Breast epithelium (tissue), 4 donors: ENCODE measurements at regions not wholly inside any gene's neighbourhood (a gene's known extent, or its start where the extent isn't known, plus 50 kb on each side); places are given as distances from the start of the nearest gene placed in this dataset.

Source experiments
- DNase-seq, 2 donors: peaks; one replicate each; pipeline ENCODE4 v3.0.0-alpha.2; 2019; ENCODE audit warnings: low spot score in 2 of 2
- H3K27ac ChIP-seq, 2 donors: fragments of 200-600 bp; sonication (generic) in 1 of 2; one replicate each; pipeline ENCODE4 v1.5.1; 2016 to 2019; ENCODE audit warnings: mild to moderate bottlenecking in 1 of 2
- H3K27me3 ChIP-seq, 2 donors: fragments of 200-600 bp; sonication (generic) in 1 of 2; one replicate each; pipeline versions ENCODE4 v1.5.1 to v1.6.0; 2017 to 2019; ENCODE audit warnings: control low read depth in 1 of 2, mild to moderate bottlenecking in 1 of 2
- H3K36me3 ChIP-seq: fragments of 200-600 bp; one replicate; pipeline ENCODE4 v1.5.1; 2019
- H3K4me1 ChIP-seq, 2 donors: fragments of 200-600 bp; sonication (generic); one replicate each; pipeline ENCODE4 v1.5.1; 2016 to 2019; ENCODE audit warnings: control low read depth in 1 of 2
- H3K4me3 ChIP-seq, 3 donors: fragments of 200-600 bp; sonication (generic); 1 replicate in 2 of 3; 2 replicates in 1 of 3; pipeline ENCODE4 v1.5.1; 2016 to 2019; ENCODE audit warnings: mild to moderate bottlenecking in 3 of 3, moderate library complexity in 2 of 3
- H3K9me3 ChIP-seq, 2 donors: fragments of 200-600 bp; sonication (generic) in 1 of 2; one replicate each; pipeline ENCODE4 v1.5.1; 2016 to 2019; ENCODE audit warnings: control low read depth in 1 of 2
- POLR2A ChIP-seq: fragments of 450-650 bp; IDR thresholded peaks from one replicate; pipeline ENCODE4 v1.6.1; 2016; ENCODE audit warnings: antibody characterized with exemption, mild to moderate bottlenecking, moderate library complexity
- POLR2AphosphoS5 ChIP-seq, 3 donors: sonication (generic); formaldehyde crosslinking; IDR thresholded peaks; one replicate each; pipeline ENCODE4 v1.6.1; 2017; ENCODE audit warnings: antibody characterized with exemption in 3 of 3
- intact Hi-C: fragments of 100-400 bp; cut with DNase I; formaldehyde crosslinking; loops from one replicate; pipeline ENCODE4 v1.15.1; 2023; ENCODE audit warnings: low total_unique reads
- TF ChIP-seq, protein P1 (sequence below), 3 donors: fragments of 450-650 bp; IDR thresholded peaks; one replicate each; pipeline ENCODE4 v1.5.1; 2016 to 2017; ENCODE audit warnings: antibody characterized with exemption in 3 of 3, mild to moderate bottlenecking in 3 of 3, moderate library complexity in 3 of 3

DNA sequence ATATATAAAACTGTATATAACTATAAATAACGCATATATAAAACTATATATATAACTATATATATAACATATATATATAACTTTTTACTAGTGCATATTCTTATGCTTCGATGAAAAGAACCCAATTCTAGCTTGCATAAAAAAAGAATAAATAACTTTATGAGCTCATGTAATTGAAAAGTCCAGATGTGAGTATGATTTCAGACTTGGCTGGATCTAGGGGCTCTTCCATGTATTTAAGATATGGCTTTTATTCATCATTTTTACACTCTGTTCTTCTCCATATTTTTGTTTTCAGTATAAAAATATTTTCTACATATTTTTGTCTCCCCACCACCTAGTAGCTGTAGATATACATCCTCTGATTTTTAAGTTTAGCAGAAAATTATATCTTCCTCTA, 417.5 kb downstream of the CDH11 start:
- no peaks in the 10 kb centered on the region for H3K36me3 ChIP-seq
- DNase-seq, result no peak
- intact Hi-C loops, result no loop called here
- no peak for TF ChIP-seq POLR2A
- TF ChIP-seq, protein P1, sequence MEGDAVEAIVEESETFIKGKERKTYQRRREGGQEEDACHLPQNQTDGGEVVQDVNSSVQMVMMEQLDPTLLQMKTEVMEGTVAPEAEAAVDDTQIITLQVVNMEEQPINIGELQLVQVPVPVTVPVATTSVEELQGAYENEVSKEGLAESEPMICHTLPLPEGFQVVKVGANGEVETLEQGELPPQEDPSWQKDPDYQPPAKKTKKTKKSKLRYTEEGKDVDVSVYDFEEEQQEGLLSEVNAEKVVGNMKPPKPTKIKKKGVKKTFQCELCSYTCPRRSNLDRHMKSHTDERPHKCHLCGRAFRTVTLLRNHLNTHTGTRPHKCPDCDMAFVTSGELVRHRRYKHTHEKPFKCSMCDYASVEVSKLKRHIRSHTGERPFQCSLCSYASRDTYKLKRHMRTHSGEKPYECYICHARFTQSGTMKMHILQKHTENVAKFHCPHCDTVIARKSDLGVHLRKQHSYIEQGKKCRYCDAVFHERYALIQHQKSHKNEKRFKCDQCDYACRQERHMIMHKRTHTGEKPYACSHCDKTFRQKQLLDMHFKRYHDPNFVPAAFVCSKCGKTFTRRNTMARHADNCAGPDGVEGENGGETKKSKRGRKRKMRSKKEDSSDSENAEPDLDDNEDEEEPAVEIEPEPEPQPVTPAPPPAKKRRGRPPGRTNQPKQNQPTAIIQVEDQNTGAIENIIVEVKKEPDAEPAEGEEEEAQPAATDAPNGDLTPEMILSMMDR (IDR thresholded peaks at IDR 0.05), result no peak
- no peak for TF ChIP-seq POLR2AphosphoS5 (IDR thresholded peaks at IDR 0.05)
- no peaks in the 10 kb centered on the region for H3K9me3 ChIP-seq
- H3K27ac ChIP-seq, result no peak overlapping the region
- H3K27me3 ChIP-seq, result no peaks in the 10 kb centered on the region
- no peaks in the 10 kb centered on the region for H3K4me1 ChIP-seq
- H3K4me3 ChIP-seq, result no peak overlapping the region

DNA sequence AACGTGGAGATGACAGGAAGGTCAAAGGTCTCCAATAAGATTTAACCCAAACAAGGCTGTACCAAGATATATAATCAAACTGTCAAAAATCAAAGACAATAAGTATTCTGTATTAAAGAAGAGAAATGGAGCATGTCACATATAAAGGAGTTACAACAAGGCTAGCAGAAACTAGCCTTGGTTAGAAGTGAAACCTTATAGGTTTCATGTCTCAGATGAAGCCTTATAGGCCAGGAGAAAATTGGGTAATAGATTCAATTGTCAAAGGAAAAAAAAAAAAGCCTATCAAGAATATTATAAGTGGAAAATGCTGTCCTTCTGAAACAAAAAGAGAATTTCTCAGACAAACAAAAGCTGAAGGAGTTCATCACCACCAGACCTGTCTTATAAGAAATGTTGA, 419.4 kb downstream of the CDH11 start:
- no peak for DNase-seq
- Histone ChIP-seq H3K4me1 (no peaks in the 10 kb centered on the region), H3K4me3 (no peak overlapping the region), H3K27ac (no peak overlapping the region), H3K36me3 (no peaks in the 10 kb centered on the region), H3K27me3 (no peaks in the 10 kb centered on the region), H3K9me3 (no peaks in the 10 kb centered on the region)
- TF ChIP-seq POLR2A (no peak), POLR2AphosphoS5 (IDR thresholded peaks at IDR 0.05) (no peak)
- TF ChIP-seq, protein P1 (IDR thresholded peaks at IDR 0.05), result no peak
- intact Hi-C loops, result no loop called here

DNA sequence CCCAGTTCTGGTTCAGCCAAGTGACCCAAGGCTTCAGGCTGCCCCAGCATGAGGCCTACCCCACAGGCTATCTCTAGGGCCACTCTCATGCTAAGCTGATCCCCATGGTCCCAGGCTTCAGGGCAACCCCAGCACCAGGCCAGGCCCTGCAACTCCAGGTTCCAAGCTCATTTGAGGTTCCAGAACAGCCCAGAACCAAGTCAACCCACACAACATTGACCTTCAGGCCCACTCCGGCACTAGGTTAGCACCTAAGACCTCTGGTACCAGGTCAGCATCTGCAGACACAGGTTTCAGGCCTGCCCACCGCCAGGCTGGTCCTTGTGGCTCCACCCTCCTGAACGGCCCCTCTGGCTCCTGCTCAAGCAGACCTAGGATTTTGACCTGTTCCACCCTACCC, 421.2 kb downstream of the CDH11 start:
- Histone ChIP-seq H3K27ac (no peak overlapping the region), H3K36me3 (no peaks in the 10 kb centered on the region), H3K9me3 (no peaks in the 10 kb centered on the region), H3K27me3 (no peaks in the 10 kb centered on the region), H3K4me1 (no peaks in the 10 kb centered on the region), H3K4me3 (no peak overlapping the region)
- DNase-seq, result no peak
- TF ChIP-seq POLR2AphosphoS5 (IDR thresholded peaks at IDR 0.05) (no peak), POLR2A (no peak)
- TF ChIP-seq, protein P1 (IDR thresholded peaks at IDR 0.05), result no peak
- intact Hi-C loops, result no loop called here

DNA sequence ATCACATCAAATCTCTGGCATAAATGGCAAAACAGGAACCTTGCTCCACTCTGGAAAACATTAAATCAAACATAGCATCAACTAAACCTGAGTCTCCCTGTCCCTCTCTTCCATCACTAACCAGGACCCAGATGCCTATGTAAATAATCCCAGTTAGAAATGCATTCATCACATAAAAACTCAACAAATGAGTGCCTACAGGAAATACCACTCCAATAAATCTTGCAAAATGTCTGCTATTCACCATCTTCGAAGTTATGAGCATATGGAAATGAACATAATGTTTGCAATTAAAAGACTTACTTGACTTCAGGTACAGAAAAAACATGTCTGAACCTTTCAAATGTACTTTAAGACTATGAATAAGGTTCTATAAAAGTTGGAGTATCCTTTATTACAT, 425.0 kb downstream of the CDH11 start:
- H3K4me3 ChIP-seq, result no peak overlapping the region
- H3K9me3 ChIP-seq, result no peaks in the 10 kb centered on the region
- no peak for DNase-seq
- no peaks in the 10 kb centered on the region for H3K36me3 ChIP-seq
- H3K4me1 ChIP-seq, result no peaks in the 10 kb centered on the region
- intact Hi-C loops, result no loop called here
- H3K27ac ChIP-seq, result no peak overlapping the region
- TF ChIP-seq POLR2AphosphoS5 (IDR thresholded peaks at IDR 0.05), result no peak
- TF ChIP-seq POLR2A, result no peak
- no peaks in the 10 kb centered on the region for H3K27me3 ChIP-seq

DNA sequence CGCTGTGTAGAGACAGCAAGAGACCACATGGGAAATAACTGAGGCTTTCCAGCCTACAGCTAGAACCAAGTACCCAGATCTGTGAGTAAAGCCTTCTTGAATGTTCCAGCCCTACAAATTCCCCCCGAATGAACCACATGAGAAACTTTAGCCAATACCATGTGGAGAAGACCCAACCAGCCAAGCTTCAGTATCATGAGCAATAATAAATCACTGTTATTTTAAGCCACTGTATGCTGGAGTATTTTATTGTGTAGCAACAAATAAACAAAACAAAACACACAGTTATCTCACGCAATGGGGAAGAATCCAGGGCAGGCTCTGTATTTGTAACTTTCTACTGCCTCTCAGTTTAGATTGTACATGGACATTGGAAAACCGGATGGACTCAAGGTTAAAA, 426.2 kb downstream of the CDH11 start:
- H3K36me3 ChIP-seq, result no peaks in the 10 kb centered on the region
- no peak overlapping the region for H3K27ac ChIP-seq
- TF ChIP-seq POLR2AphosphoS5 (IDR thresholded peaks at IDR 0.05), result no peak
- TF ChIP-seq, protein P1 (IDR thresholded peaks at IDR 0.05), result no peak
- TF ChIP-seq POLR2A, result no peak
- DNase-seq, result no peak
- no peak overlapping the region for H3K4me3 ChIP-seq
- H3K9me3 ChIP-seq, result no peaks in the 10 kb centered on the region
- intact Hi-C loops, result no loop called here
- no peaks in the 10 kb centered on the region for H3K27me3 ChIP-seq
- H3K4me1 ChIP-seq, result no peaks in the 10 kb centered on the region

DNA sequence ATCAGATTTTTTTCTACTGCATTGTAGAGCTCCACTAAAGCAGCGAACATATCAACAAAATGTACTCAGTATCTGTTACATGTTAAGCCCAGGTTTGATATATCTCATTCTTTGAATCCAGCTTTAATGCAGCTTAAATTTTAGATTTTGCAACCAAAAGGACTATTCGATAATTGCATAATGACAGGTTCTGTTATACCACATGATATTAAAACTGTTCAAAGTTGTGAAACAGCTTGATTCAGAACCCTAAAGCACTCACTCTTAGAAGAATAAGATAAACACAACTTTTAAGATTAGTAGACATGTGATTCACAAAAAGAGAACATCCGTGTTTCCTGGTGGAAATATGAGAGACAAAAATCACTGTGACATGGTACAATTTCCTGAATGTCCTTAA, 427.9 kb downstream of the CDH11 start:
- H3K4me1 ChIP-seq, result no peaks in the 10 kb centered on the region
- no peak overlapping the region for H3K4me3 ChIP-seq
- H3K27me3 ChIP-seq, result no peaks in the 10 kb centered on the region
- DNase-seq, result no peak
- intact Hi-C loops, result no loop called here
- H3K27ac ChIP-seq, result no peak overlapping the region
- no peaks in the 10 kb centered on the region for H3K36me3 ChIP-seq
- no peaks in the 10 kb centered on the region for H3K9me3 ChIP-seq
- TF ChIP-seq POLR2AphosphoS5 (IDR thresholded peaks at IDR 0.05) (no peak), POLR2A (no peak)
- TF ChIP-seq, protein P1 (IDR thresholded peaks at IDR 0.05), result no peak
